ENCODE measurements at regions not wholly inside any gene's neighbourhood (a gene's known extent, or its start where the extent isn't known, plus 50 kb on each side); places are given as distances from the start of the nearest gene placed in this dataset.

DNA sequence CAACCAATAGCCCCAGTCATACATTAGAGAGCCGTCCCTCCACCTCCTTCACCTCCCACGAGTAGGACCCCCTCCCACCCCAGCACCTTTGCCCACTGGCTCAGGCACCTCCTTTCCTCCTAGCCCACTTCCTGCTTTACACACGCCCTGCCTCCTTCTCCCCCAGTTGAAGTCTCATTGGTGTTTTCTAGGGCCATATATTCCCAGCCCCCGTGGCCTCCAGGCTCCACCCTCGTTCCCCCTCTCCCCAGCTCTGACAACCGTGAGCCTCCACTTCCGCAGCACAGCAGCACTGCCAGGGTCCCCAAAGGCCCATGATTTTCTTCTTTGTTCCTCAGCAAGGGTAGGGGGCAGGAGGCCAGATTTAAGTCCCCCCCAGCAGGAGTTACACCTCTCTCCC is 340.3 kb upstream of the TNRC6C start:
- no peak overlapping the region for H3K18ac ChIP-seq (ENCODE audit: extremely low read depth, low read length)
- FAIRE-seq, result no peak
- no peak overlapping the region for H3K9ac ChIP-seq (replicated peaks in 1 of 4; ENCODE audit: extremely low read depth in 1 of 4, low read depth in 3 of 4, low read length in 3 of 4)
- POLR2A ChIA-PET (ENCODE audit: partially characterized antibody), result no interaction called here
- no peak overlapping the region for H2BK120ac ChIP-seq (replicated peaks; ENCODE audit: low read depth, low read length)
- no peak overlapping the region for H3K14ac ChIP-seq (ENCODE audit: insufficient read length)
- peaks cover 2 to 6% (median 3%) of the 10 kb centered on the region in 4 experiments; a peak in 5 of 7 replicates for H3K4me1 ChIP-seq (replicated peaks in 1 of 4; ENCODE audit: control insufficient read depth in 3 of 4, insufficient read depth in 4 of 4, low read length in 3 of 4)
- no peak overlapping the region for H3K23ac ChIP-seq (ENCODE audit: insufficient read length)
- H4K91ac ChIP-seq (replicated peaks; ENCODE audit: insufficient read length, low read length), result no peak overlapping the region
- no peaks in the 10 kb centered on the region for H3K36me3 ChIP-seq (ENCODE audit: control insufficient read depth in 2 of 4, insufficient read depth in 4 of 4, low read length in 3 of 4)
- no peaks in the 10 kb centered on the region for H3K27me3 ChIP-seq (replicated peaks in 1 of 4; ENCODE audit: control insufficient read depth in 3 of 4, extremely low read depth in 1 of 4, insufficient read depth in 3 of 4, low read length in 3 of 4)
- H2AFZ ChIP-seq (ENCODE audit: low read length), result peak overlapping the region; percentile 26; the same call in 1 of the 2 replicates
- DNase-seq (ENCODE audit: low read depth in 1 of 2, low spot score in 2 of 2), result no peak
- H2AK5ac ChIP-seq (ENCODE audit: low read depth, low read length), result no peak overlapping the region
- H3K4ac ChIP-seq (replicated peaks; ENCODE audit: insufficient read length, low read depth, low read length), result no peak overlapping the region
- H3K4me2 ChIP-seq (ENCODE audit: insufficient read depth in 1 of 2, low read depth in 2 of 2, low read length in 2 of 2), result no peak overlapping the region
- no peaks in the 10 kb centered on the region for H3K79me1 ChIP-seq (ENCODE audit: low read depth, low read length)
- H3K9me3 ChIP-seq (ENCODE audit: insufficient read depth in 2 of 2, low read depth in 1 of 2, low read length in 1 of 2), result peaks cover 0 to 5% of the 10 kb centered on the region in 2 experiments; a peak in 2 of 4 replicates
- no peak overlapping the region for H4K5ac ChIP-seq (ENCODE audit: insufficient read length, low read depth, low read length)
- H3K79me2 ChIP-seq (ENCODE audit: control insufficient read depth in 1 of 2, insufficient read depth in 2 of 2, low read length in 2 of 2), result no peaks in the 10 kb centered on the region
- CTCF ChIA-PET (ENCODE audit: partially characterized antibody), result interaction anchor here (0.7 to 2.7 kb wide), 4 partner anchors 11 to 73 kb away, joined by 3 to 9 read pairs (median 6); no protein-coding TSS in a partner anchor
- no peaks in the 10 kb centered on the region for H3K23me2 ChIP-seq (ENCODE audit: low read depth, low read length)
- H4K8ac ChIP-seq (ENCODE audit: extremely low read depth, insufficient read depth, low read length), result no peak overlapping the region
- H2BK15ac ChIP-seq (ENCODE audit: low read length), result no peak overlapping the region
- H2BK12ac ChIP-seq (ENCODE audit: low read depth, low read length), result no peak overlapping the region
- no peaks in the 10 kb centered on the region for H4K20me1 ChIP-seq (replicated peaks in 1 of 2; ENCODE audit: control insufficient read depth in 1 of 2, insufficient read depth in 2 of 2, low read length in 2 of 2)
- WGBS, 2 experiments (ENCODE audit: extremely low coverage in 1 of 2, insufficient coverage in 1 of 2, insufficient read length in 1 of 2, insufficient replicate concordance in 2 of 2, low coverage in 1 of 2, low lambda C conversion rate in 2 of 2, missing lambda C conversion rate in 1 of 2), result 77% methylated on average over 5 of the region's 7 CpGs; no CpG with 5 or more reads in 1 of the 2 experiments
- no peak overlapping the region for H3K27ac ChIP-seq (ENCODE audit: low read depth, low read length)
- no peak overlapping the region for H2BK20ac ChIP-seq (ENCODE audit: low read length)
- no peak overlapping the region for H3K56ac ChIP-seq (replicated peaks; ENCODE audit: insufficient read length, low read depth, low read length)
- H2BK5ac ChIP-seq (ENCODE audit: low read depth, low read length), result no peak overlapping the region
- no peak overlapping the region for H3K4me3 ChIP-seq (ENCODE audit: extremely low read depth in 1 of 4, insufficient read depth in 2 of 4, low read depth in 3 of 4, low read length in 4 of 4)
- TF ChIP-seq RXRA (IDR thresholded peaks at IDR 0.05; ENCODE audit: insufficient read depth, low read depth, low read length) (no peak), SIX5 (IDR thresholded peaks at IDR 0.05; ENCODE audit: low read depth, low read length) (no peak), PHF8 (conservative IDR thresholded peaks at IDR 0.05; ENCODE audit: low read depth, low read length) (no peak), SP1 (IDR thresholded peaks at IDR 0.05; ENCODE audit: low read depth, low read length) (no peak), SUZ12 (IDR thresholded peaks at IDR 0.05; ENCODE audit: low read length) (no peak), BRCA1 (IDR thresholded peaks at IDR 0.05; ENCODE audit: low read depth, low read length) (no peak), EGR1 (IDR thresholded peaks at IDR 0.05; ENCODE audit: borderline replicate concordance, low read depth, low read length) (no peak), ASH2L (IDR thresholded peaks at IDR 0.05; ENCODE audit: low read length) (no peak), EP300 (IDR thresholded peaks at IDR 0.05; ENCODE audit: borderline replicate concordance in 1 of 2, low read depth in 2 of 2, low read length in 2 of 2) (no peak), CTCF (IDR thresholded peaks at IDR 0.05; ENCODE audit: control extremely low read depth in 1 of 3, insufficient read depth in 1 of 3, low read depth in 1 of 3, low read length in 3 of 3) (no peak), TCF12 (IDR thresholded peaks at IDR 0.05; ENCODE audit: low read depth, low read length) (no peak), ZNF274 (IDR thresholded peaks at IDR 0.05; ENCODE audit: borderline replicate concordance, extremely low read depth, low read length) (no peak), BACH1 (IDR thresholded peaks at IDR 0.05; ENCODE audit: low read length) (no peak)
